ENCODE measurements at regions not wholly inside any gene's neighbourhood (a gene's known extent, or its start where the extent isn't known, plus 50 kb on each side); places are given as distances from the start of the nearest gene placed in this dataset.

DNA sequence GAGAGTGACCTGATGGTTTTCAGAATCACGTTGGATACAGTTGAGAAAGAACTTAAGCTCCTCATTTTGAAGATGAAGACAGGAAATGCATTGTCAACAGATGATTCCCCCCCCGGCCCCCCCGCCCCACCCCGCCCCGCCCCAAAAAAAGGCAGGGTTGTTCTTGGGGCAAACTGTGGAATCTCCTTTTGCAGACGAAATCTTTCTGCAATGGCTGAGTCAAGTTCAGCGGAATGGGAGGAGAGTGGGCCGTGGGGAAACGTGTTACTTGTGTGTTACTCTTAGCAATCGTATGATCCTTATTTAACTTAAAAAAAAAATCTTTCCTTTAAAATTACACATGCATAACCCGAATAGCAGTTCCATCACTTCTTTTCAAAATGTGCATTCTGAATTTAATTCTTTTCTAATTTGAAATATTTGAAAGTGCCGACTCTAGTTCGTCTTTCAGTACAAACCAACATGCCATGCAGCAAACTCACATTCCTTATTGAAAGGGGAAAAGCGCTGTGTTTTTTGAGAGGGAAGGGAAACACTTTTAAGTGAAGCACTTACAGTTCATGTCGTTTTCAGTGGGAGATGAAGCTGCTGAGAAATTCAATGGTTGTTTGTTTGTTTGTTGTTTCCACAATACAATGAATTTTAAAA lies 348.5 kb upstream of the ARGLU1 start:
- TF ChIP-seq EZH2 (IDR thresholded peaks at IDR 0.05; ENCODE audit: borderline replicate concordance, insufficient read depth, low read length, poor library complexity, severe bottlenecking), result no peak
- TF ChIP-seq, protein P1, sequence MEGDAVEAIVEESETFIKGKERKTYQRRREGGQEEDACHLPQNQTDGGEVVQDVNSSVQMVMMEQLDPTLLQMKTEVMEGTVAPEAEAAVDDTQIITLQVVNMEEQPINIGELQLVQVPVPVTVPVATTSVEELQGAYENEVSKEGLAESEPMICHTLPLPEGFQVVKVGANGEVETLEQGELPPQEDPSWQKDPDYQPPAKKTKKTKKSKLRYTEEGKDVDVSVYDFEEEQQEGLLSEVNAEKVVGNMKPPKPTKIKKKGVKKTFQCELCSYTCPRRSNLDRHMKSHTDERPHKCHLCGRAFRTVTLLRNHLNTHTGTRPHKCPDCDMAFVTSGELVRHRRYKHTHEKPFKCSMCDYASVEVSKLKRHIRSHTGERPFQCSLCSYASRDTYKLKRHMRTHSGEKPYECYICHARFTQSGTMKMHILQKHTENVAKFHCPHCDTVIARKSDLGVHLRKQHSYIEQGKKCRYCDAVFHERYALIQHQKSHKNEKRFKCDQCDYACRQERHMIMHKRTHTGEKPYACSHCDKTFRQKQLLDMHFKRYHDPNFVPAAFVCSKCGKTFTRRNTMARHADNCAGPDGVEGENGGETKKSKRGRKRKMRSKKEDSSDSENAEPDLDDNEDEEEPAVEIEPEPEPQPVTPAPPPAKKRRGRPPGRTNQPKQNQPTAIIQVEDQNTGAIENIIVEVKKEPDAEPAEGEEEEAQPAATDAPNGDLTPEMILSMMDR (IDR thresholded peaks at IDR 0.05; ENCODE audit: poor library complexity, severe bottlenecking), result no peak

All from neural cell (in vitro differentiated cells).